Activated naive CD8-positive, alpha-beta T cell treated with anti-CD3 and anti-CD28 coated beads, Interleukin-2, amount 50 U/mL, for 24 hours (primary cell): ENCODE measurements at regions not wholly inside any gene's neighbourhood (a gene's known extent, or its start where the extent isn't known, plus 50 kb on each side); places are given as distances from the start of the nearest gene placed in this dataset.

Experiments
- ATAC-seq: fragments of 150-1000 bp; cut with Tn5 transposase; one replicate; pipeline ENCODE4 v1.10.0; 2021
- DNase-seq: peaks from one replicate; pipeline ENCODE4 v3.0.0; 2021
- H3K27ac Mint-ChIP-seq: one replicate; pipeline ENCODE4 v1.8.0; 2021; ENCODE audit warnings: mild to moderate bottlenecking, mixed read lengths
- H3K27me3 Mint-ChIP-seq: one replicate; pipeline ENCODE4 v1.8.0; 2021; ENCODE audit warnings: mixed read lengths
- H3K36me3 Mint-ChIP-seq: one replicate; pipeline ENCODE4 v1.8.0; 2021; ENCODE audit warnings: low read depth, mixed read lengths
- H3K4me1 Mint-ChIP-seq: one replicate; pipeline ENCODE4 v1.8.0; 2021; ENCODE audit warnings: mixed read lengths
- H3K4me3 Mint-ChIP-seq: one replicate; pipeline ENCODE4 v1.8.0; 2021; ENCODE audit warnings: mild to moderate bottlenecking, moderate library complexity, mixed read lengths
- H3K9me3 Mint-ChIP-seq: one replicate; pipeline ENCODE4 v1.8.0; 2021; ENCODE audit warnings: mixed read lengths

DNA sequence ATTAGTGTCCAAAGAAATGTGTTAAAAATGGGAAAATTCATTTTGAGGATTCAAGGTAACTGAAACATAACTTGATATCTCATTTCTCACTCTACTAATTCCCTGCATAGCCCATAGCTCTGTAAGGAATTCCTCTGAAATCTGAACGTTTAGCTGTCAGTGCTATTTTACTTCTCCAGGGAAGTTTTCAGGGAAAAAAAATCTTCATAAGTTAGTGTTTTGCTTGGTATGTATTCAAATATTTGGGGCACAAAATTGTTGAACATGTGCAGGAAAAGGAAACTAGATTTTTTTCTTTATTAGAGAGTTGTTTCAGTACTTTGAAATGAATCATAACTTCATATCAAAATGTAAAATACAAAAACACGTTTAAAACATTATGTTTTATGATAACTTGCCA, 891.4 kb downstream of the CENPC start:
- Mint-ChIP-seq H3K4me3 (no peak overlapping the region), H3K36me3 (no peaks in the 10 kb centered on the region), H3K9me3 (peaks cover 3% of the 10 kb centered on the region), H3K27me3 (no peaks in the 10 kb centered on the region), H3K4me1 (no peaks in the 10 kb centered on the region), H3K27ac (no peak overlapping the region)
- DNase-seq: no peak
- no peak for ATAC-seq

DNA sequence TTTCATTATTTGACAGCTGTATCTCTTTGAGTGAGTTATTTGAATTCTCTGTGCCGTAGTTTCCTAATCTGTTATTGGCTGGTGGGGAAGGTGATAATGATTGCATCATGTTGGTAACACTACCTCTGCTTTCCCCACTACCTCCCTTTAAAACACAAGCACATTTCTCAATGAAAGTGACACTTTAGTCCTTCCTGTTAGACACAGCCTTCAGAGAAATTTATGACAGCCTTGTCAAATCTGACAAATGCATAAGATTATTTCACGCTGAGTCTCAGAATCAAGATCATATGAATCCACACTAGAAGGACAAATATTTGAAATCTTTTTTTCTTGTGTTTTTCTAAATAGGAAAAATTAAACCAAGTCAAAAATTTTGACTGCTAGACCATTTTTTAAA, 896.1 kb downstream of the CENPC start:
- no peak for ATAC-seq
- peaks cover 3% of the 10 kb centered on the region for H3K9me3 Mint-ChIP-seq
- H3K4me3 Mint-ChIP-seq: no peak overlapping the region
- H3K4me1 Mint-ChIP-seq: no peaks in the 10 kb centered on the region
- H3K27me3 Mint-ChIP-seq: no peaks in the 10 kb centered on the region
- H3K27ac Mint-ChIP-seq: no peak overlapping the region
- no peak for DNase-seq
- no peaks in the 10 kb centered on the region for H3K36me3 Mint-ChIP-seq

DNA sequence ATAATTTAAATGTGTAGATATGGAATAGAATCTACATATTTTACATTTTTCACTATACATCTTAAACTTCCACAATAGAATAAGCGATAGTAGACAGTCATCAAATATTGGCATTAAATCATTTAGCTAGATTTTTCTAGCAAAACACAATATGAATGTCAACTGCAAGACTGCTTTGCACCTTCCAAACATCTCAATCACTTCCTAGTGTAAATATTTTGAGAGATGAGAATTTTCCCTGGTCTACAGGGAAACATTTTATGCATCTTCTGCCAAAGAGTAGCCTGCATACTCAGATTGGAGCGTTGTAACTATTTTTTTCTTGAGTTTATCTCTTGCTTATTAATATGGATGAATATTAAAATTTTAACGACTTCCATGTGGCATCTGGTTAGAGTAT, 897.4 kb downstream of the CENPC start:
- no peak for DNase-seq
- H3K27ac Mint-ChIP-seq: no peak overlapping the region
- H3K4me3 Mint-ChIP-seq: no peak overlapping the region

DNA sequence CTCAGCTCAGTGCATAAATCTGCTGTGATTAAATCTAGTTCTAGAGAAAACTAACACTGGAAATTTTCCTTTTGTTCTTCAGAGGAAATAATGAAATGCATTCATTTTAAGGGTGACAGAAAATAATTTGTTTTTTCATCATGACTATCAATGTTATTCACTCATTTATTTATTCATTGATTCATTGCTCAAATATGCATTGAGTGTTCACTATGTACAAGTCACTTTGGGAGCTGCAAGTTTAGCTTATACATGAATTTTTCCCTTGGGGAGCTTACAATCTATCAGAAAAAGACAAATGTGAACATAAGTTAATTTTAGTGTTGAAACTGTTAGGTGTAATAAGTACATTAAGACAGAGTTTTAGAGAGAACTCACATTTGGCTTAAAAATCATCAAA, 897.8 kb downstream of the CENPC start:
- Mint-ChIP-seq H3K4me1 (no peaks in the 10 kb centered on the region), H3K36me3 (no peaks in the 10 kb centered on the region), H3K27ac (no peak overlapping the region), H3K27me3 (no peaks in the 10 kb centered on the region), H3K9me3 (no peaks in the 10 kb centered on the region), H3K4me3 (no peak overlapping the region)
- DNase-seq (no peak), ATAC-seq (no peak)

More for the DNA sequence above, 897.4 kb downstream of the CENPC start:
- Mint-ChIP-seq H3K36me3 (no peaks in the 10 kb centered on the region), H3K9me3 (no peaks in the 10 kb centered on the region), H3K27me3 (no peaks in the 10 kb centered on the region), H3K4me1 (no peaks in the 10 kb centered on the region)
- no peak for ATAC-seq

- no peak for ATAC-seq
- H3K9me3 Mint-ChIP-seq: peaks cover 3% of the 10 kb centered on the region
- H3K36me3 Mint-ChIP-seq: no peaks in the 10 kb centered on the region
- no peak for DNase-seq
- no peaks in the 10 kb centered on the region for H3K4me1 Mint-ChIP-seq
- no peak overlapping the region for H3K27ac Mint-ChIP-seq
- no peaks in the 10 kb centered on the region for H3K27me3 Mint-ChIP-seq
- no peak overlapping the region for H3K4me3 Mint-ChIP-seq
These were observed 904.9 kb downstream of the CENPC start for GRCh38 chr4:66640233-66640990.

- H3K27ac Mint-ChIP-seq: no peak overlapping the region
These were observed 905.9 kb downstream of the CENPC start for GRCh38 chr4:66639361-66639760.

DNA sequence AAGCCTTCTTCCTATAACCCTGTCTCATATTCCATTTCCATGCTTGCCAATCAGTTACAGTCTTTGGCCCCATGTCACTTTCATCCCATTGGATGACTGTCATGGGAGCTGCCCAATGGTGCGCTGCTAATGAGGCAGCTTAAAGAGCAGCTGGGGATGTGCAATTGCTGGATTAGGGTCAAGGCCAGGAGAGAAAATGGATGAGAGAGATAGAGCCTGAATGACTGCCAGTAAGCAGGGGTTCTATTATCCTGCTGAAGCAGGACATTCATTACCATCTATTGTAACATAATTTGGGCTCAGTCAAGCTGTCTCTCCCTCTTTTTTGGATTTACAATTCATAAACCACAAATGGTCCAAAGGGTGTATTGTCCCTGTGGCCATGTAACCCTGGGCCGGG, 909.0 kb downstream of the CENPC start:
- Mint-ChIP-seq H3K9me3 (peaks cover 3% of the 10 kb centered on the region), H3K27ac (no peak overlapping the region), H3K27me3 (no peaks in the 10 kb centered on the region), H3K4me1 (no peaks in the 10 kb centered on the region), H3K36me3 (no peaks in the 10 kb centered on the region), H3K4me3 (no peak overlapping the region)
- DNase-seq (no peak), ATAC-seq (no peak)

More at GRCh38 chr4:66639361-66639760, 905.9 kb downstream of the CENPC start:
- H3K9me3 Mint-ChIP-seq: peaks cover 3% of the 10 kb centered on the region
- ATAC-seq: no peak
- no peaks in the 10 kb centered on the region for H3K4me1 Mint-ChIP-seq
- no peak for DNase-seq
- H3K4me3 Mint-ChIP-seq: no peak overlapping the region
- no peaks in the 10 kb centered on the region for H3K36me3 Mint-ChIP-seq
- H3K27me3 Mint-ChIP-seq: no peaks in the 10 kb centered on the region

DNA sequence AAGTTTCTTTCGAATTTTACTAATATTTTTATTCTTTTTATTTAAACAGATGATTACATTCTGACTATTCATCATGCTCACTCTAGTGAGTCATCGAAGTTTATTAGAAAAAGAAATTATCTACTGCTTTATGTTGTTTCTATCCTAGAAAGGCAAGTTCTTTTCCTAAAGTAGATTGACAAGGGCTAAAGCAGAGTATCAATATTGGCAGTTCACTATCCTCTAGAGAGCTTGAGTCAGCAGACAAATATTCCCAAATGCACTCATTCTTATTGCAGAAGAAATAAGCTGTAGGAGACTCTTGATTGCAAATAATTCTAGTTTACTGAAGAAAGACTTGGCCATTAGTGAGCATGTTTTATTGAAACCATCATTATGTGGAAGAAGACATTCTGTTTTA, 911.8 kb downstream of the CENPC start:
- DNase-seq: no peak
- Mint-ChIP-seq H3K27me3 (no peaks in the 10 kb centered on the region), H3K9me3 (peaks cover 3% of the 10 kb centered on the region), H3K4me3 (no peak overlapping the region), H3K36me3 (no peaks in the 10 kb centered on the region), H3K4me1 (no peaks in the 10 kb centered on the region), H3K27ac (no peak overlapping the region)
- ATAC-seq: no peak

GRCh38 chr4:66629927-66630326, 915.4 kb downstream of the CENPC start:
- H3K27ac Mint-ChIP-seq: no peak overlapping the region
- H3K36me3 Mint-ChIP-seq: no peaks in the 10 kb centered on the region
- no peak for DNase-seq
- H3K4me1 Mint-ChIP-seq: no peaks in the 10 kb centered on the region
- peaks cover 6% of the 10 kb centered on the region for H3K9me3 Mint-ChIP-seq
- H3K27me3 Mint-ChIP-seq: no peaks in the 10 kb centered on the region
- no peak overlapping the region for H3K4me3 Mint-ChIP-seq
- ATAC-seq: no peak

DNA sequence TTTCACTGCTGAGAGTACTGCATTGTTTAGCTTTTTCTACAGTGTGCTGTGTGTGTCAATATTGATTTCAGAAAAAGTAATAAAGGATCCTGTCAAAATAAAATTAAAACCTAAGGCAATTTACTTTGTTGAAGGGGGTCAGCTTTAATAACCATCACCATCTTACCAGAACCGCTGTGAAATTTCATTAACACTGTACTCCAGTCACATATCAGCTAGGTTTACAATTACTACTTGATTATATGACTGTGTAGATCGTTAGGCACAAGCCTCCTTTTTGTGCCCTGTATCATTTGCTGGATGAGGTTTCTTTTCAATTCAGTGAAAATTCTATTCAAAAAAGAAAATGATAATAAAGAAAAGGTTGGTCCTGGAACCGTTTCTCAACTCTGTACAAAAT, 917.2 kb downstream of the CENPC start:
- no peaks in the 10 kb centered on the region for H3K27me3 Mint-ChIP-seq
- peaks cover 13% of the 10 kb centered on the region for H3K9me3 Mint-ChIP-seq
- H3K36me3 Mint-ChIP-seq: no peaks in the 10 kb centered on the region
- ATAC-seq (no peak), DNase-seq (no peak)
- no peaks in the 10 kb centered on the region for H3K4me1 Mint-ChIP-seq
- H3K27ac Mint-ChIP-seq: no peak overlapping the region
- no peak overlapping the region for H3K4me3 Mint-ChIP-seq

DNA sequence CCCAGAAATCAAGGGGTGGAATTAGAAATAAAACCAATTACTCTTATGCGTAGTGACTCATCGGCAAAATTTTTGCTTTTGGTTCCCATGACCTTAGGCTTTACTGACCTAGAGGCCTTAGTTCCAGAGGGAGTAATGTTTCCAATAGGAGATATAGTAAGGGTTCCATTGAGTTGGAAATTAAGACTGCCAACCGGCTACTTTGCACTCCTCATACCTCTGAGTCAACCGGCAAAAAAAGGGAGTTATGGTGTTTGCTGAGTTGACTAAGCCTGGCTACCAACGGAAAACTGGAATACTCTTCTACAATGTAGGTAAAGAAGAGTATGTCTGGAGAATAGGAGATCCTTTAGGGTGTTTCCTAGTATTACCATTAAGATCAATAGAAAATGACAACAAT, 919.8 kb downstream of the CENPC start:
- ATAC-seq: no peak

GRCh38 chr4:66613591-66613990, 931.7 kb downstream of the CENPC start:
- Mint-ChIP-seq H3K4me3 (no peak overlapping the region), H3K4me1 (no peaks in the 10 kb centered on the region), H3K9me3 (peaks cover 7% of the 10 kb centered on the region), H3K27ac (no peak overlapping the region), H3K36me3 (no peaks in the 10 kb centered on the region), H3K27me3 (no peaks in the 10 kb centered on the region)
- DNase-seq (no peak), ATAC-seq (no peak)

More for the DNA sequence above, 919.8 kb downstream of the CENPC start:
- no peaks in the 10 kb centered on the region for H3K4me1 Mint-ChIP-seq
- H3K4me3 Mint-ChIP-seq: no peak overlapping the region
- H3K27ac Mint-ChIP-seq: no peak overlapping the region
- no peaks in the 10 kb centered on the region for H3K27me3 Mint-ChIP-seq
- H3K36me3 Mint-ChIP-seq: no peaks in the 10 kb centered on the region
- no peak for DNase-seq
- peaks cover 19% of the 10 kb centered on the region for H3K9me3 Mint-ChIP-seq

DNA sequence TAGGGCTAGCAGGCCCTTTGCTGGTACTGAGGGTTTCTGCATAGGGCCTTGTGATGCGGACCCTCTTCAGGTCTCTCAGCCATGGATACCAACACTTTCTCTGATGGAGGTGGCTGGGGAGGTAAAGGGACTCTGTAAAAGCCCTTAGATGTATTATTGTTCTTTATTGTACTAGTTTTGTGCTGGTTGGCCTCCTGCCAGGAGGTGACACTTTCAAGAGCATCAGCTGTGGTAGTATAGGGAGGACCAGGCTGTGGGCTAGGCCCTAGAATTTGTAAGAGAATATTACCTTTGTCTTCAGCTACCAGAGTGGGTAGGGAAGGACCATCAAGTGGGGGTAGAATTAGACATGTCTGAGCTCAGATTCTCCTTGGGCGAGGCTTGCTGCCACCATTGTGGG, 936.3 kb downstream of the CENPC start:
- Mint-ChIP-seq H3K27ac (no peak overlapping the region), H3K4me1 (no peaks in the 10 kb centered on the region), H3K36me3 (no peaks in the 10 kb centered on the region), H3K4me3 (no peak overlapping the region), H3K27me3 (no peaks in the 10 kb centered on the region), H3K9me3 (peaks cover 4% of the 10 kb centered on the region)
- ATAC-seq (no peak), DNase-seq (no peak)

DNA sequence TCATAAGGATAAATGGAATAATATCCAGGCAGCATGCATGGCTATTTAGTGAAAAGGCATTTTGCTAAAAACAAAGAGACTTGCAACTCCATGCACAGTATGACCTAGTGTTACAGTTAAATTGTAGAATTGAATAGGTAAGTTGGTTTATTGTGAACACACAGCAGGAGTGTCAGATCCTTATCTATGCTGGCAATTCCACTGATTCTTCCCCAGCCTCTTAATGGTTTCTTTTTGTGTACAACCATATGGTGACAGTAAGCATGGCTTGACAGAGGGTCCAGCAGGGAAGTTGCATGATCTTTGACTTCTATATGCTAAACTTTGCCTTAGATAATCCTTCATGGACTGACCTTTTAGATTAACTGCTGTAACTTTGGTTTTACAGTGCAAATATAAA, 936.6 kb upstream of the EPHA5 start:
- no peak for ATAC-seq
- Mint-ChIP-seq H3K9me3 (peaks cover 4% of the 10 kb centered on the region), H3K27ac (no peak overlapping the region)

DNA sequence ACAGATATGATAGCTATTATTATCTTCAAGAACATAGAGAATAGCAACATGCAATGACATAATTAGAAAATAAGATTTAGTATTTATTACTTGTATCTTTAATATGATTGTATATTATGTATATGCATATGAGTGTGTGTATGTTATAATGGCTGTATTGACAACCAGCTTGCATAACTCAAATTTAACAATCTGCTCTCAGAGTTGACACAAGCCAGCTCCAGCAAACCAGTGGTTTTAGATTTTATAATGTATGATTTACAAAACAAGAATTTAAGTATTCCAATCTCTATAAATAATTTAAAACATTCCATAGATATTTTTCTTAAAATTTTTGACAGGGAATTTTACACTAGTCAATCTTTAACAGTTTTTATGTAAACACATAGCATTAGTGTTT, 935.9 kb upstream of the EPHA5 start:
- Mint-ChIP-seq H3K36me3 (no peaks in the 10 kb centered on the region), H3K9me3 (peaks cover 4% of the 10 kb centered on the region), H3K4me1 (no peaks in the 10 kb centered on the region), H3K27ac (no peak overlapping the region), H3K4me3 (no peak overlapping the region), H3K27me3 (no peaks in the 10 kb centered on the region)
- ATAC-seq (no peak), DNase-seq (no peak)

More for the DNA sequence above, 936.6 kb upstream of the EPHA5 start:
- no peak for DNase-seq
- no peaks in the 10 kb centered on the region for H3K36me3 Mint-ChIP-seq
- no peak overlapping the region for H3K4me3 Mint-ChIP-seq
- H3K27me3 Mint-ChIP-seq: no peaks in the 10 kb centered on the region
- no peaks in the 10 kb centered on the region for H3K4me1 Mint-ChIP-seq

GRCh38 chr4:66604192-66604591, 933.9 kb upstream of the EPHA5 start:
- DNase-seq (no peak), ATAC-seq (no peak)
- Mint-ChIP-seq H3K4me1 (no peaks in the 10 kb centered on the region), H3K9me3 (peaks cover 4% of the 10 kb centered on the region), H3K36me3 (no peaks in the 10 kb centered on the region), H3K4me3 (no peak overlapping the region), H3K27ac (no peak overlapping the region), H3K27me3 (no peaks in the 10 kb centered on the region)
